ENCODE measurements at regions not wholly inside any gene's neighbourhood (a gene's known extent, or its start where the extent isn't known, plus 50 kb on each side); places are given as distances from the start of the nearest gene placed in this dataset.
"Not testable (repeated sequence)": the region's sequence is repeated elsewhere in the genome, so short reads cannot be mapped to it uniquely, and the experiment has no call there.

GRCh38 chr15:36008719-36009118 lies 462.8 kb upstream of the DPH6 start:
- no peak for DNase-seq

DNA sequence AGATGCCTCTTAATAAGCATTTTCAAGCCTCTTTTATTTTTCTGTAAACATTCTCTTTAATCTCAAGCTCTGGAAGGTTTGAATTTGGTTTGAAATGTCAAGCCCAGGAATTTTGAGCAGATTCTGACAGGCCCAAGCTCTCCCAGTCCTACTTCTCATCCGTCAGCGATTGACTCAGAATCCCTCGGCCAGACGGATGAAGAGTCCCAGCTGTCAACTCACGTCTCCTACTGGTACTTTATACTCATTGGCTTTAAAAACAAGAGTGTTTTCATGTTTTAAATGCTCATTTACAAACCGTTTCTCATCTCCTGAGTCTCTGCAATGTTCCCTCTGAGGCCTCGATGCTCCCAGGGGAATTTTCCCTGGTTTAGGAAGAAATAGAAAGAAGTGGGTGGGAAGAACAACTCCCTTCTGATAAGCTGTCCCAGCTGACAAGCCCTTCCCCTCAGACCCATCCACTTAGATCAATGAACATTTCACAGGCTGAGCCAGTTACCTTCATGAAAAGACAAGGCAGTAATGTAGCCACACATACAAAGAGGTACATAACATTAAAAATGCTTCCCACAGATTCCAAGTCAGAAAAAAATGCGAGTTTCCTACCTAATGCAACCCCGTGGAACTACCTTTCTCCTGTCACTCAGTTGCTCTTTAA lies 478.2 kb upstream of the DPH6 start:
- DNase-seq = no peak

DNA sequence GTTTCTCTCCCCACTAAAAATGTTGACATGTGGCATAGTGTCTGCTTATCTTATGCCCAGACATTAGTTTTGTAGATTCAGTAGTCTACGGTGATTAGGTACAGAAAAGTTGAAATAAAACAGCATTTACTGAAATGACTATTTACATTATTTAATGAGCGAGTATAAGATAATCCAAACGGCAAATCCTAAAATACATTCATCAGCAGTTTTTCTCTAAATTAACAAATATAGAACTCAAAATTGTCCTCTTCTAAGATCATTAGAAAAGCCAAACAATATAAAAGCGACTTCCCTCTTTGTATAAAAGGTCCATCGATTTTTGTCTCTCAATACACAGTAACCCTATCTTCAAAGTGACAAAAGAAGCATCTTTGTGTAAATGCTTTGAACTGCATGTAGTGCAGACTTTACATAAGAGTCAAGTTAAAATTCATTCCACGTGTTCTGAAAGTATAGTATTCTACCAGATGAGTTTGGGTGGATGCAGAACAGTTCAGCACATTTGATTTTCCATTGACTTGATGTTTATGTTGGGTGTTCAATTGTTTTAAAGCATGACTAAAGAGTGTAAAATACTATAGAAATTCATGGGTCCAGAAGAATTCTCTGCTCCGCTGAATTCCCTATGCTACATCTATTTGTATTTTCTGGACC lies 480.8 kb upstream of the DPH6 start:
- no peak for DNase-seq

GRCh38 chr15:36029606-36030210 lies 483.7 kb upstream of the DPH6 start:
- no peak for DNase-seq

DNA sequence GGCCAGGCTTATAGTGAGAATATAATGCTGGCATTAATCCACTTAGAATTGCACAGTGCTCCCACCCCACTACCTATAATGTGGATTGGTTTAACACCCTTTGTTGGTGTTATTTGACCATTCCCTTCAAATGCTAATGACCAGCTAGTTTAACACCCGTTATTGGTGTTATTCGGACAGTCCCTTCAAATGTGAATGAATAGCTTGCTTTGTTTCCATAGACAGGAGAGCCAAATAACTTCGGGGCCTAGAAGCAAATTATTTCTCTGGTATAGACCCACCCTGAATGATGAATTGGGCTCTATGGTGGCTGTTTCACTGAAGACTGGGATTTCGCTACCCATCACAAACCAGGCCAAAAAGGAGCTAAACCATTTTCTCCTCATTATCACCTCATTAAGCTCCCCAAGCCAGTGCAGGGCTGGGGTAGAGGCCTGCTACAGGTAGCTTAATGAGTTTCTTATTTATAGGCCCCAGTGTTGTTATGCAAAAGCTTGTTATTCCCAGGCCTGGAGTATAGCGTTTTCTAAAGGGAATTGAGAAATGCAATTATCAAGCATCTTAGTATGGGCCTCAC lies 494.1 kb upstream of the DPH6 start:
- no peak for DNase-seq

GRCh38 chr15:36047018-36047716 lies 501.2 kb upstream of the DPH6 start:
- not testable (repeated sequence) for DNase-seq

GRCh38 chr15:36050899-36051298 lies 504.9 kb upstream of the DPH6 start:
- no peak for DNase-seq

GRCh38 chr15:36052641-36053040 lies 506.7 kb upstream of the DPH6 start:
- not testable (repeated sequence) for DNase-seq

DNA sequence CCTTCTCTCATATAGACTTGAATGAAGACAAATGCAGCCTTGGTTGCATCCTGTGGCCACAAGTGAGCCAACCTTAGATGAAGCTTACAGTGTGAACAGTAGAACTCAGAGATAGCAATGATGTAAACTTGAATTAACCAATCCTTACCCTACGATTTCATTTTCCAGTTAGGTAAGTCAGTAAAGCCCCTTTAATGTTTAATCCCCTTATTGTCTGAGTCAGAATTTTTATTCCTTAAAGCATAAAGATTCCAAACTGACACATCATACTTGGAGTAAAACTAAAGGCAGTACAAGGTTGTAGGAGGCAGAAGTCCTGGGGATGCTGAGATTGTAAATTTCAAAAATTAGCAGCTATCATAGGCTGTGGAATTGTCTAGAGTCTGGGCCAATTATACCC lies 507.8 kb upstream of the DPH6 start:
- no peak for DNase-seq

DNA sequence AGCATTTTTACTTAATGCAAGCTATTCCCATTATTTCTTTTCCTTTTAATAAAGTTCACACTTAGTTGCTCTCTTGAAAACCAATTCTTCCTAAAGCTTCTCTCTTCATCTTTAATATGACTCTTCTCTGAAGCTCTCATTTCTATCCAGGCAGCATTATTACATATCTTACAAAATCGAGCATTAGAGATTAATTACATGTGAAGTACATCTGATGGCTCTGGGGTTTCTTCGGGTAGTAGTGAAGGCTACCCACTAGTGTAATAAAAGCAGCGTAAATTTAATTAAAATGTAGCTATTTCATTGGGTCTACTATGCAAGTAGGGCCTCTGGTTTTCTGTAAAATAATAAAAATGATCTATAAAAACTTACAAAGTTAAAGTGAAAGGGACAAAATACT lies 513.6 kb upstream of the DPH6 start:
- no peak for DNase-seq

DNA sequence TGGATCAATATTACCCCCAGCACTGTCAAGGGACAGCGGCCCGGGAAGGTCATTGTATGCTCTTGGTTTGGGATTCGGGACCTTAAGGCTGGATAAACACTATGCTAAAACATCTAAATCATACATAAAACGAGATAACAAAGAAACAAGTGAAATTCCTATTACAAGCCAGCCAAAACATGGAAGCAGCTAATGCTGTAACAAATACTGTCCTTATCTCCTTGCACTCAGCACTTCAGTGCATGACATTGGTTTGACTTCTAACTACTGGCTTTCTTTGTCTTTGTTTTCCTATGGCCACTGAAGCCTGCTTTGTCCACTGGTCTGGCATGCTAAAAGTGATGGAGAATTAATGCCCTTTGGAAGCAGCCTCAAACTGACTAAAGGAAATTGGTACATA lies 516.4 kb upstream of the DPH6 start:
- DNase-seq = no peak

- DNase-seq = no peak
Measured at GRCh38 chr15:36066757-36067156, 512.7 kb upstream of the CDIN1 start.

- no peak for DNase-seq
Measured at GRCh38 chr15:36067483-36068274, 511.7 kb upstream of the CDIN1 start.

DNA sequence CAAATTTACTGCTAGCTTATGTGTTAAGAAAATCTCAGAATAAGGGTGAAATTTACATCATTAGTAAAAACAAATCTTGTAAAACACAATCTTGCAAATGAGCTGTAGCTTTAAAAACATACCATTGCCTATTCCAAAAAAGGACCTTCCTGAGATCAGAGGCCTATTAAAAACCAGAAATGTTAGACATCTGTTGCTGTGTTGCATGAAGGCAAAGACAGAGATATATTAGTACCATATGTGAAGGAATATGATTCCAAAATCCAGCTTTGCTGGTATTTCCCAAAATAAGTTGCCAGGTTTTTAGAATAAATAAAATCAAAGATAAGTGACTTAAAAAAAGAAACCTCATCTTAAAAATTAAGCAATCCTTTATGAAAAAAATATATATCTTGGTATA lies 504.1 kb upstream of the CDIN1 start:
- no peak for DNase-seq

GRCh38 chr15:36079021-36079420 lies 500.4 kb upstream of the CDIN1 start:
- DNase-seq = no peak

GRCh38 chr15:36080759-36081158 lies 498.7 kb upstream of the CDIN1 start:
- DNase-seq = no peak

DNA sequence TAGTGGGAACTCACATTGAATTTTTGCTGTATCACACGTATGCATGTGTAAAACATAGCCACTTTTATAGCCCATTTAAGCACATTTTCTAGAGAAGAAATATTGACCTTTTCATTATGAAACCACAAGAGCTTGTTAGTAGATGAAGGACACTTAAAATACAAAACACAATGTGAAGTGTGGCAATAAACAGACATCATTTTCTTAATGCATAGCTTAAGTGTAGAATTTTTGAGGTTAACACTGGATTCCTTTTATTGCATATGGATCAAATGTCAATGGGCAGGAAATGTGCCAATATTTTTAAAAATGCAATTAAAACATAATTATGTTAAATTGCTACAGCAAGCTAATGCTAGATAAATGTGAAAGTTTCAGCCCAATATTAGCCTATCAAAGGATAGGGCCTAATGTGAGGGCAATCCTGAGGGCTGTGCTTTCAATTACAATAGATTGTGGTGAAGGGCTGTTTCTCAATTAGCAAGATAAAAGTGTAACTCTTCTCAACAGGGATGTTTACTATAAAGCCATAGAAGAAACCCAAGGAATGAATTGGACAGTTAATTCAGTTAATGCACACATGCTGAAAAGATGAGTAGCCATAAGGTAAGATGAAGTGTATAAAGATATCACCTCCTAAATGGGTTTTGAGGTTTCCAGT lies 489.0 kb upstream of the CDIN1 start:
- no peak for DNase-seq

DNA sequence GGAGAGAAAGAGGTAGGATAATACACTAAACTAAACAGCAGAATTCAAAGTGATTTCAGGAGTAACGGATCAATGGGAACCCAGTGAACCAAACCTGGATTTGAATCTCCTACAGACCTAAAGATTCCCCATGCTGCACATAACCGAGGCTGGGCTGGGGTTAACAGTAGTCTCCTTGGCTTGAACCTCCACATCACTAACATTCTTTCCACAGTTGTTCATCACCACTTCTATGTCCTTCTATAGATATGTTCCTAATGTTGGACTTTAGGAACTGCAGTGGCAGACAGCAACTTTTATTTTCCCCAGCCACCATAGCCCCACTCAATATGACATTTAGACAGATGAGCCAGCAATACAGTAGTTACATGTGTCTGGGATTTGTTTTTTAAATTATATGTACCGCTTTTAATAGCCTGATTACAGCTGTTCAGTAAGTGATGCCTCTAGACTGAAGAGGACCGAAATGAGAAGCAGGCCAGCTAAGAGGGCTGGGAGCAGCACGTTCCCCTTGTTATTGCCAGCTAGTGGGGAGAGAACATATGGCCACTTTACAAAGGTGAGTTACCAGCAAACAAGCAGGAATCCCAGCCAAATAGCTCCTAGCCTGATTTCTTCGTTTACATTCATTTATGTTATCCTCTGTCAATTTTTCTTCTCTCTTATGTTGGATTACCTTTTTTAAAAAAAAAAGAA lies 472.6 kb upstream of the CDIN1 start:
- no peak for DNase-seq

DNA sequence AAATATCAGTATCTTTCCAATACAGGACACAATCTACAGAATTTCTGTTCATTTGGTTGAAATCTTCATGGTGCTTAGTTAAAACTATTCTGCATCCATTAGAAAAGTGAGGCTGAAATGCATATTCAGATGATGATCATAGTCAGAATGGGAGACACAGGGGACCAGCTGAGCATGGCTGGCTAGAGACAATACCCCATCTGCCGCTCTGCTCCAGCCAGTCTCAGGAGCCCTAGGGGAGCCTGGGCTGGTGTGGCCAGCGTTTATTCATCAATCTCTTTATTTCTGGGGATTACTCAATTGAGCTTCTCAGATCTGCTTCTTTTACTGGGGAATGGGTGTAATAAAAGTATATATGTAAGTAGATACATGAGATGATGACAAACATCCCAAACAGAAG lies 470.9 kb upstream of the CDIN1 start:
- no peak for DNase-seq

DNA sequence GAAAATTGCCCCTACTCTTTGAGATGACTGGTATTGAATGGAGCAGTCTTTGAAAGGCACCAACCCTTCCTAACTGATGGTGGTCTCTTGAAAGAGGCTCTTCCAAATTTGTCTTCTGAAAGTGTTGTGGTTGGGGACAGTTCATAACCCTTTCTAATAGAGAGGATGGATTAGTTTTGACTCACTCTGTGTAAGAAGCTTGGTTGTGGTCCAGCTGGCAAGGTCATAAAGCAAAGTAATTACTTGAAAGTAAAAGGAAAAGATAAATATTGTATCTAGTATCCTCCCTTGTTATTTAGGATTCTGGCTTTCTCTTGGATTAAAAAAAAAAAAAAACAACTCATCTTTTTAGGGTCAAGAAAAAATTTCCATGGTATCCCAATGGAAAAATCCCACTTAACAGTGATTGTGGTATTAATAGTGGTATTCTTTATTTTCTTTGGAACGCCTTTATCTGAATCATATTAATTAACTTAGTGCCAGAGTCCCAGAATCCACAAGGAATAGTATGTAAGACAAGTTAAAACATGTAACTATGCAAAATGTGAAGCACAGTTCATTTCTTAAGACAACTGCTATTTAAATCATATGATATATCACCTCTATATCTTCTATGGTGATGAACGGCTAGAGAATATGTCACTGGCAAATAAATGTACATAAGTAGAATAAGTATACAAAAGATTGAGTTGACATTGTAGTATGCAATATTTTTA lies 469.3 kb upstream of the CDIN1 start:
- DNase-seq = no peak

- no peak for DNase-seq
Measured at GRCh38 chr15:36110659-36110993, 468.8 kb upstream of the CDIN1 start.
